HEK293 (cell line): ENCODE measurements at regions not wholly inside any gene's neighbourhood (a gene's known extent, or its start where the extent isn't known, plus 50 kb on each side); places are given as distances from the start of the nearest gene placed in this dataset.

Experiments used
- CTCF ChIA-PET: fragments of 350-600 bp; formaldehyde crosslinking; extraction: SDS; loops from one replicate; lab custom pipeline; 2021; ENCODE audit warnings: antibody characterized with exemption; lab: Yijun Ruan, JAX
- POLR2A ChIA-PET: fragments of 300-600 bp; formaldehyde crosslinking; extraction: SDS; loops from one replicate; lab custom pipeline; 2020; ENCODE audit warnings: antibody characterized with exemption, inconsistent platforms; lab: Yijun Ruan, JAX
- H3K27ac ChIP-seq: fragments of 200-500 bp; sonication (Bioruptor generic); 2 replicates; pipeline ENCODE4 v1.5.1; 2014; ENCODE audit warnings: low read depth, low read length, control low read depth, inconsistent platforms; ENCODE audit errors: extremely low read depth
- H3K36me3 ChIP-seq, 2 experiments: fragments of 200-500 bp in 1 of 2; sonication (Bioruptor generic) in 1 of 2; 1 replicate in 1 of 2; 2 replicates in 1 of 2; pipeline ENCODE4 v1.5.1; 2014 to 2017; ENCODE audit warnings: inconsistent platforms in 2 of 2, low read length in 2 of 2; ENCODE audit not compliant: control insufficient read depth in 2 of 2, insufficient read depth in 1 of 2
- H3K4me1 ChIP-seq: fragments of 200-500 bp; sonication (Bioruptor generic); 2 replicates; pipeline ENCODE4 v1.5.1; 2014; ENCODE audit warnings: mild to moderate bottlenecking, low read length, inconsistent platforms; ENCODE audit not compliant: control insufficient read depth, insufficient read depth
- H3K4me3 ChIP-seq: 2 replicates; pipeline ENCODE4 v1.5.1; 2011; ENCODE audit warnings: low read depth, mild to moderate bottlenecking, control low read depth, low read length, moderate library complexity
- H3K9me3 ChIP-seq: fragments of 200-500 bp; sonication (Bioruptor generic); 2 replicates; pipeline ENCODE4 v1.5.1; 2014; ENCODE audit warnings: low read depth, low read length, inconsistent platforms; ENCODE audit not compliant: control insufficient read depth, insufficient read depth
- ELK4 ChIP-seq: IDR thresholded peaks from 2 replicates; pipeline ENCODE4 v1.6.1; 2011; ENCODE audit warnings: mild to moderate bottlenecking, low read depth, low read length, borderline replicate concordance
- KLF9 ChIP-seq: fragments of 450-650 bp; formaldehyde crosslinking; IDR thresholded peaks from 2 replicates; pipeline ENCODE4 v1.5.1; 2016; ENCODE audit warnings: missing biosample characterization, missing genetic modification characterization, low read depth
- PATZ1 ChIP-seq: fragments of 450-650 bp; formaldehyde crosslinking; IDR thresholded peaks from 2 replicates; pipeline ENCODE4 v1.5.1; 2016; ENCODE audit warnings: missing biosample characterization, missing genetic modification characterization
- SP3 ChIP-seq: fragments of 450-650 bp; formaldehyde crosslinking; IDR thresholded peaks from 2 replicates; pipeline ENCODE4 v1.5.1; 2016; ENCODE audit warnings: missing biosample characterization, missing genetic modification characterization
- ZBTB48 ChIP-seq: fragments of 450-650 bp; formaldehyde crosslinking; IDR thresholded peaks from 2 replicates; pipeline ENCODE4 v1.5.1; 2016; ENCODE audit warnings: missing biosample characterization, missing genetic modification characterization
- ZBTB7A ChIP-seq: fragments of 450-650 bp; formaldehyde crosslinking; IDR thresholded peaks from 2 replicates; pipeline ENCODE4 v1.5.1; 2016; ENCODE audit warnings: low read depth, missing biosample characterization, missing genetic modification characterization
- ZIC2 ChIP-seq: fragments of 450-650 bp; formaldehyde crosslinking; IDR thresholded peaks from 2 replicates; pipeline ENCODE4 v1.5.1; 2016; ENCODE audit warnings: missing biosample characterization, missing genetic modification characterization
- ZNF248 ChIP-seq: fragments of 450-650 bp; formaldehyde crosslinking; IDR thresholded peaks from 2 replicates; pipeline ENCODE4 v1.5.1; 2017; ENCODE audit warnings: missing biosample characterization, missing genetic modification characterization
- ZNF26 ChIP-seq: fragments of 450-650 bp; formaldehyde crosslinking; IDR thresholded peaks from 2 replicates; pipeline ENCODE4 v1.5.1; 2016; ENCODE audit warnings: missing biosample characterization, missing genetic modification characterization
- ZNF341 ChIP-seq: fragments of 450-650 bp; formaldehyde crosslinking; IDR thresholded peaks from 2 replicates; pipeline ENCODE4; 2016; ENCODE audit warnings: low read depth, missing biosample characterization, missing genetic modification characterization
- ZNF510 ChIP-seq: fragments of 450-650 bp; formaldehyde crosslinking; IDR thresholded peaks from 2 replicates; pipeline ENCODE4 v1.5.1; 2018; ENCODE audit warnings: mild to moderate bottlenecking, missing genetic modification characterization, missing biosample characterization; ENCODE audit not compliant: insufficient replicate concordance
- ZNF513 ChIP-seq: fragments of 450-650 bp; IDR thresholded peaks from 2 replicates; pipeline ENCODE4 v1.5.1; 2018; ENCODE audit warnings: missing biosample characterization, missing genetic modification characterization
- ZNF548 ChIP-seq: fragments of 450-650 bp; formaldehyde crosslinking; IDR thresholded peaks from 2 replicates; pipeline ENCODE4 v1.5.1; 2016; ENCODE audit warnings: missing biosample characterization, missing genetic modification characterization
- ZNF571 ChIP-seq: fragments of 450-650 bp; formaldehyde crosslinking; IDR thresholded peaks from 2 replicates; pipeline ENCODE4 v1.5.0; 2017; ENCODE audit warnings: missing biosample characterization, missing genetic modification characterization
- ZNF585B ChIP-seq: fragments of 450-650 bp; formaldehyde crosslinking; IDR thresholded peaks from 2 replicates; pipeline ENCODE4 v1.5.1; 2016; ENCODE audit warnings: missing biosample characterization, missing genetic modification characterization
- ZNF629 ChIP-seq: fragments of 450-650 bp; formaldehyde crosslinking; IDR thresholded peaks from 2 replicates; pipeline ENCODE4 v1.5.1; 2017; ENCODE audit warnings: missing biosample characterization, missing genetic modification characterization
- ZNF645 ChIP-seq: fragments of 450-650 bp; formaldehyde crosslinking; IDR thresholded peaks from 2 replicates; pipeline ENCODE4; 2016; ENCODE audit warnings: missing biosample characterization, missing genetic modification characterization
- ZNF707 ChIP-seq: fragments of 450-650 bp; formaldehyde crosslinking; IDR thresholded peaks from 2 replicates; pipeline ENCODE4 v1.5.1; 2016; ENCODE audit warnings: missing biosample characterization, missing genetic modification characterization
- ZNF768 ChIP-seq: fragments of 450-650 bp; formaldehyde crosslinking; IDR thresholded peaks from 2 replicates; pipeline ENCODE4 v1.5.1; 2018; ENCODE audit warnings: missing biosample characterization, mild to moderate bottlenecking, missing genetic modification characterization

GRCh38 chr6:5871296-5871695 is 135.4 kb downstream of the NRN1 start:
- Histone ChIP-seq H3K27ac (no peak overlapping the region), H3K4me1 (peaks cover 2% of the 10 kb centered on the region; the same call in 1 of the 2 replicates), H3K36me3 (no peaks in the 10 kb centered on the region), H3K4me3 (no peak overlapping the region), H3K9me3 (no peaks in the 10 kb centered on the region; the same call in 1 of the 2 replicates)
- TF ChIP-seq SP3 (tag by site-specific recombination): no peak
- no peak for TF ChIP-seq PATZ1 (tag by site-specific recombination)
- TF ChIP-seq ELK4: no peak
- TF ChIP-seq ZBTB7A (tag by site-specific recombination): no peak
- no peak for TF ChIP-seq ZNF248 (tag by site-specific recombination)
- no peak for TF ChIP-seq ZNF26 (tag by site-specific recombination)
- TF ChIP-seq ZBTB48: no peak
- TF ChIP-seq ZNF585B (tag by site-specific recombination): no peak
- TF ChIP-seq ZNF571 (tag by site-specific recombination): no peak
- ChIA-PET CTCF (no interaction called here), POLR2A (no interaction called here)

- Histone ChIP-seq H3K4me1 (peaks cover 5% of the 10 kb centered on the region; the same call in 1 of the 2 replicates), H3K36me3 (no peaks in the 10 kb centered on the region), H3K9me3 (no peaks in the 10 kb centered on the region; the same call in 1 of the 2 replicates), H3K27ac (no peak overlapping the region), H3K4me3 (no peak overlapping the region)
- no peak for TF ChIP-seq KLF9
- no peak for TF ChIP-seq ZNF629 (tag by site-specific recombination)
- TF ChIP-seq ZNF707 (tag by site-specific recombination): no peak
- no peak for TF ChIP-seq ZNF510 (tag by site-specific recombination)
- no peak for TF ChIP-seq ZNF341 (tag by site-specific recombination)
- no peak for TF ChIP-seq ZNF768 (tag by site-specific recombination)
- no peak for TF ChIP-seq ZNF513 (tag by site-specific recombination)
- CTCF ChIA-PET: no interaction called here
- POLR2A ChIA-PET: no interaction called here
Observed at GRCh38 chr6:5869676-5870075, 137.0 kb downstream of the NRN1 start.

GRCh38 chr6:5869261-5869660 is 137.5 kb downstream of the NRN1 start:
- ChIA-PET POLR2A (no interaction called here), CTCF (interaction anchor here (0.6 to 0.7 kb wide), 2 partner anchors 117 to 491 kb away, joined by 3 read pairs; no protein-coding TSS in a partner anchor)
- Histone ChIP-seq H3K27ac (no peak overlapping the region), H3K4me1 (peaks cover 5% of the 10 kb centered on the region; the same call in 1 of the 2 replicates), H3K36me3 (no peaks in the 10 kb centered on the region), H3K4me3 (no peak overlapping the region), H3K9me3 (no peaks in the 10 kb centered on the region; the same call in 1 of the 2 replicates)
- no peak for TF ChIP-seq ZNF645 (tag by site-specific recombination)
- TF ChIP-seq ZNF548 (tag by site-specific recombination): no peak
- TF ChIP-seq ZIC2: no peak
